A172 (cell line): ENCODE measurements at regions not wholly inside any gene's neighbourhood (a gene's known extent, or its start where the extent isn't known, plus 50 kb on each side); places are given as distances from the start of the nearest gene placed in this dataset.

Experiments used
- DNase-seq: peaks from one replicate; pipeline ENCODE4 v3.0.0-alpha.2; 2015; ENCODE audit warnings: low spot score

- no peak for DNase-seq
Measured at GRCh38 chr4:112894480-112894879, 155.0 kb upstream of the ANK2 start.

- no peak for DNase-seq
Measured at GRCh38 chr4:112894951-112895350, 154.5 kb upstream of the ANK2 start.

- DNase-seq: no peak
Measured at GRCh38 chr4:112895811-112896608, 153.4 kb upstream of the ANK2 start.

GRCh38 chr4:112896609-112897190 lies 152.8 kb upstream of the ANK2 start:
- no peak for DNase-seq

- DNase-seq: no peak
Measured at GRCh38 chr4:112897543-112897942, 151.9 kb upstream of the ANK2 start.

GRCh38 chr4:112898357-112899141 lies 150.9 kb upstream of the ANK2 start:
- DNase-seq: peak; percentile 19

GRCh38 chr4:112900416-112900815 lies 149.0 kb upstream of the ANK2 start:
- DNase-seq: no peak

- DNase-seq: no peak
Measured at GRCh38 chr4:112901962-112902411, 147.5 kb upstream of the ANK2 start.

GRCh38 chr4:112905728-112906127 lies 143.7 kb upstream of the ANK2 start:
- peak; percentile 4 for DNase-seq

- peak; percentile 55 for DNase-seq
Measured at GRCh38 chr4:112908511-112908910, 140.9 kb upstream of the ANK2 start.

- DNase-seq: peak; percentile 33
Measured at GRCh38 chr4:112910109-112910736, 139.2 kb upstream of the ANK2 start.

GRCh38 chr4:112916868-112917267 lies 132.6 kb upstream of the ANK2 start:
- DNase-seq: peak; percentile 15

GRCh38 chr4:112923516-112923915 lies 125.9 kb upstream of the ANK2 start:
- DNase-seq: no peak

- DNase-seq: no peak
Measured at GRCh38 chr4:112926819-112927218, 122.6 kb upstream of the ANK2 start.

GRCh38 chr4:112927544-112927943 lies 121.9 kb upstream of the ANK2 start:
- DNase-seq: no peak

- no peak for DNase-seq
Measured at GRCh38 chr4:112931001-112931400, 118.5 kb upstream of the ANK2 start.

GRCh38 chr4:112933790-112934189 lies 115.7 kb upstream of the ANK2 start:
- DNase-seq: no peak

- DNase-seq: peak; percentile 66
Measured at GRCh38 chr4:112938461-112939058, 110.9 kb upstream of the ANK2 start.

- no peak for DNase-seq
Measured at GRCh38 chr4:112939901-112940300, 109.6 kb upstream of the ANK2 start.

- DNase-seq: no peak
Measured at GRCh38 chr4:112940336-112940735, 109.1 kb upstream of the ANK2 start.

- DNase-seq: no peak
Measured at GRCh38 chr4:112942077-112942476, 107.4 kb upstream of the ANK2 start.

- DNase-seq: no peak
Measured at GRCh38 chr4:112942997-112943396, 106.5 kb upstream of the ANK2 start.
